ENCODE measurements at regions not wholly inside any gene's neighbourhood (a gene's known extent, or its start where the extent isn't known, plus 50 kb on each side); places are given as distances from the start of the nearest gene placed in this dataset.

GRCh38 chr1:238517711-238518110 is 627.0 kb upstream of the ZP4 start:
- TF ChIP-seq CTCF (IDR thresholded peaks at IDR 0.05; ENCODE audit: borderline replicate concordance, control extremely low read depth, extremely low read depth, insufficient read depth, missing control alignments), result no peak
- DNase-seq (ENCODE audit: low spot score), result no peak
- in situ Hi-C loops (cut with MboI; ENCODE audit: low sequenced_read_pairs, unreplicated experiment), result no loop called here

- TF ChIP-seq CTCF (IDR thresholded peaks at IDR 0.05; ENCODE audit: borderline replicate concordance, control extremely low read depth, extremely low read depth, insufficient read depth, missing control alignments), result no peak
- in situ Hi-C loops (cut with MboI; ENCODE audit: low sequenced_read_pairs, unreplicated experiment), result no loop called here
- DNase-seq (ENCODE audit: low spot score), result no peak
These were observed 610.6 kb upstream of the ZP4 start for GRCh38 chr1:238501290-238501689.

- DNase-seq (ENCODE audit: low spot score), result no peak
These were observed 608.3 kb upstream of the ZP4 start for GRCh38 chr1:238499021-238499420.

GRCh38 chr1:238492271-238492670 is 601.5 kb upstream of the ZP4 start:
- no peak for DNase-seq (ENCODE audit: low spot score)
- no peak for TF ChIP-seq CTCF (IDR thresholded peaks at IDR 0.05; ENCODE audit: borderline replicate concordance, control extremely low read depth, extremely low read depth, insufficient read depth, missing control alignments)
- in situ Hi-C loops (cut with MboI; ENCODE audit: low sequenced_read_pairs, unreplicated experiment), result no loop called here

More at GRCh38 chr1:238499021-238499420, 608.3 kb upstream of the ZP4 start:
- in situ Hi-C loops (cut with MboI; ENCODE audit: low sequenced_read_pairs, unreplicated experiment), result no loop called here
- TF ChIP-seq CTCF (IDR thresholded peaks at IDR 0.05; ENCODE audit: borderline replicate concordance, control extremely low read depth, extremely low read depth, insufficient read depth, missing control alignments), result no peak

GRCh38 chr1:238491265-238491664 is 600.5 kb upstream of the ZP4 start:
- no peak for DNase-seq (ENCODE audit: low spot score)
- in situ Hi-C loops (cut with MboI; ENCODE audit: low sequenced_read_pairs, unreplicated experiment), result no loop called here
- TF ChIP-seq CTCF (IDR thresholded peaks at IDR 0.05; ENCODE audit: borderline replicate concordance, control extremely low read depth, extremely low read depth, insufficient read depth, missing control alignments), result no peak

- DNase-seq (ENCODE audit: low spot score), result no peak
- TF ChIP-seq CTCF (IDR thresholded peaks at IDR 0.05; ENCODE audit: borderline replicate concordance, control extremely low read depth, extremely low read depth, insufficient read depth, missing control alignments), result no peak
- in situ Hi-C loops (cut with MboI; ENCODE audit: low sequenced_read_pairs, unreplicated experiment), result no loop called here
These were observed 598.3 kb upstream of the ZP4 start for GRCh38 chr1:238489006-238489405.

GRCh38 chr1:238488401-238488800 is 597.7 kb upstream of the ZP4 start:
- TF ChIP-seq CTCF (IDR thresholded peaks at IDR 0.05; ENCODE audit: borderline replicate concordance, control extremely low read depth, extremely low read depth, insufficient read depth, missing control alignments), result no peak
- no peak for DNase-seq (ENCODE audit: low spot score)
- in situ Hi-C loops (cut with MboI; ENCODE audit: low sequenced_read_pairs, unreplicated experiment), result no loop called here

All from GM13976 (cell line).